ENCODE measurements at regions not wholly inside any gene's neighbourhood (a gene's known extent, or its start where the extent isn't known, plus 50 kb on each side); places are given as distances from the start of the nearest gene placed in this dataset.

- Histone ChIP-seq H2AK5ac (ENCODE audit: low read length, severe bottlenecking) (no peak overlapping the region), H3K27me3 (ENCODE audit: control insufficient read depth in 1 of 2, insufficient read depth in 1 of 2, low read length in 2 of 2) (no peaks in the 10 kb centered on the region), H3K4me1 (ENCODE audit: control insufficient read depth, insufficient read depth, low read depth, low read length) (no peaks in the 10 kb centered on the region), H2BK15ac (ENCODE audit: low read depth, poor library complexity, severe bottlenecking) (no peak overlapping the region), H3K9me3 (ENCODE audit: control insufficient read depth, low read length) (no peaks in the 10 kb centered on the region), H3K9ac (ENCODE audit: low read length) (no peak overlapping the region), H3K4ac (ENCODE audit: low read depth in 1 of 2, low read length in 2 of 2) (no peak overlapping the region), H3K27ac (ENCODE audit: low read length, poor library complexity, severe bottlenecking) (no peak overlapping the region), H3K23ac (ENCODE audit: low read length in 2 of 2) (no peak overlapping the region), H3K4me3 (ENCODE audit: insufficient read depth in 1 of 2, low read depth in 1 of 2, low read length in 2 of 2) (no peak overlapping the region), H2BK120ac (ENCODE audit: low read depth, low read length) (no peak overlapping the region), H4K91ac (ENCODE audit: low read length) (no peak overlapping the region), H3K14ac (ENCODE audit: low read length in 2 of 2) (no peak overlapping the region), H2BK12ac (ENCODE audit: low read length in 2 of 2) (no peak overlapping the region), H4K8ac (ENCODE audit: low read length) (no peak overlapping the region), H3K79me1 (replicated peaks; ENCODE audit: low read length, poor library complexity, severe bottlenecking) (no peaks in the 10 kb centered on the region), H3K4me2 (ENCODE audit: low read length, poor library complexity, severe bottlenecking) (no peak overlapping the region), H3K18ac (ENCODE audit: low read depth in 1 of 2, low read length in 2 of 2) (no peak overlapping the region), H3K36me3 (ENCODE audit: control insufficient read depth in 1 of 2, insufficient read depth in 2 of 2, low read depth in 1 of 2, low read length in 2 of 2) (no peaks in the 10 kb centered on the region), H2AFZ (ENCODE audit: low read depth, low read length) (no peak overlapping the region), H2BK5ac (ENCODE audit: low read depth, low read length, poor library complexity, severe bottlenecking) (no peak overlapping the region)
- WGBS, result 72% methylated on average over 2 of the region's 3 CpGs
- DNase-seq, result no peak
Observed at GRCh38 chr4:180625653-180626052, 1617.5 kb upstream of the TENM3 start.

- H2BK15ac ChIP-seq (ENCODE audit: low read depth, poor library complexity, severe bottlenecking), result no peak overlapping the region
- no peak overlapping the region for H3K4ac ChIP-seq (ENCODE audit: low read depth in 1 of 2, low read length in 2 of 2)
- H2AFZ ChIP-seq (ENCODE audit: low read depth, low read length), result no peak overlapping the region
- no peak overlapping the region for H3K27ac ChIP-seq (ENCODE audit: low read length, poor library complexity, severe bottlenecking)
- H3K14ac ChIP-seq (ENCODE audit: low read length in 2 of 2), result no peak overlapping the region
- H3K18ac ChIP-seq (ENCODE audit: low read depth in 1 of 2, low read length in 2 of 2), result no peak overlapping the region
- H2AK5ac ChIP-seq (ENCODE audit: low read length, severe bottlenecking), result no peak overlapping the region
- no peak overlapping the region for H4K8ac ChIP-seq (ENCODE audit: low read length)
- H3K9me3 ChIP-seq (ENCODE audit: control insufficient read depth, low read length), result no peaks in the 10 kb centered on the region
- no peak overlapping the region for H4K91ac ChIP-seq (ENCODE audit: low read length)
- no peaks in the 10 kb centered on the region for H3K79me1 ChIP-seq (replicated peaks; ENCODE audit: low read length, poor library complexity, severe bottlenecking)
- no peak overlapping the region for H3K9ac ChIP-seq (ENCODE audit: low read length)
- H2BK120ac ChIP-seq (ENCODE audit: low read depth, low read length), result no peak overlapping the region
- H3K23ac ChIP-seq (ENCODE audit: low read length in 2 of 2), result no peak overlapping the region
- DNase-seq, result no peak
- no peak overlapping the region for H3K4me2 ChIP-seq (ENCODE audit: low read length, poor library complexity, severe bottlenecking)
- no peak overlapping the region for H2BK5ac ChIP-seq (ENCODE audit: low read depth, low read length, poor library complexity, severe bottlenecking)
- H3K36me3 ChIP-seq (ENCODE audit: control insufficient read depth in 1 of 2, insufficient read depth in 2 of 2, low read depth in 1 of 2, low read length in 2 of 2), result no peaks in the 10 kb centered on the region
- no peak overlapping the region for H3K4me3 ChIP-seq (ENCODE audit: insufficient read depth in 1 of 2, low read depth in 1 of 2, low read length in 2 of 2)
- H2BK12ac ChIP-seq (ENCODE audit: low read length in 2 of 2), result no peak overlapping the region
- no peaks in the 10 kb centered on the region for H3K4me1 ChIP-seq (ENCODE audit: control insufficient read depth, insufficient read depth, low read depth, low read length)
- 100% methylated on average over 1 of the region's 3 CpGs for WGBS
- H3K27me3 ChIP-seq (ENCODE audit: control insufficient read depth in 1 of 2, insufficient read depth in 1 of 2, low read length in 2 of 2), result no peaks in the 10 kb centered on the region
Observed at GRCh38 chr4:180630012-180630665, 1613.1 kb upstream of the TENM3 start.

- Histone ChIP-seq H3K9me3 (ENCODE audit: control insufficient read depth, low read length) (no peaks in the 10 kb centered on the region), H3K23ac (ENCODE audit: low read length in 2 of 2) (no peak overlapping the region)
Observed at GRCh38 chr4:180634306-180634705, 1608.9 kb upstream of the TENM3 start.

GRCh38 chr4:180635281-180635680 lies 1607.9 kb upstream of the TENM3 start:
- H4K91ac ChIP-seq (ENCODE audit: low read length), result no peak overlapping the region

More at GRCh38 chr4:180634306-180634705, 1608.9 kb upstream of the TENM3 start:
- Histone ChIP-seq H3K4me2 (ENCODE audit: low read length, poor library complexity, severe bottlenecking) (no peak overlapping the region), H4K8ac (ENCODE audit: low read length) (no peak overlapping the region), H2BK15ac (ENCODE audit: low read depth, poor library complexity, severe bottlenecking) (no peak overlapping the region), H3K79me1 (replicated peaks; ENCODE audit: low read length, poor library complexity, severe bottlenecking) (no peaks in the 10 kb centered on the region), H3K36me3 (ENCODE audit: control insufficient read depth in 1 of 2, insufficient read depth in 2 of 2, low read depth in 1 of 2, low read length in 2 of 2) (no peaks in the 10 kb centered on the region), H2BK120ac (ENCODE audit: low read depth, low read length) (no peak overlapping the region), H3K9ac (ENCODE audit: low read length) (no peak overlapping the region), H3K27ac (ENCODE audit: low read length, poor library complexity, severe bottlenecking) (no peak overlapping the region), H3K14ac (ENCODE audit: low read length in 2 of 2) (no peak overlapping the region), H3K4ac (ENCODE audit: low read depth in 1 of 2, low read length in 2 of 2) (no peak overlapping the region), H3K27me3 (ENCODE audit: control insufficient read depth in 1 of 2, insufficient read depth in 1 of 2, low read length in 2 of 2) (no peaks in the 10 kb centered on the region), H3K4me1 (ENCODE audit: control insufficient read depth, insufficient read depth, low read depth, low read length) (no peaks in the 10 kb centered on the region), H2BK12ac (ENCODE audit: low read length in 2 of 2) (no peak overlapping the region), H2AFZ (ENCODE audit: low read depth, low read length) (no peak overlapping the region), H2BK5ac (ENCODE audit: low read depth, low read length, poor library complexity, severe bottlenecking) (no peak overlapping the region), H4K91ac (ENCODE audit: low read length) (no peak overlapping the region), H3K4me3 (ENCODE audit: insufficient read depth in 1 of 2, low read depth in 1 of 2, low read length in 2 of 2) (no peak overlapping the region), H2AK5ac (ENCODE audit: low read length, severe bottlenecking) (no peak overlapping the region), H3K18ac (ENCODE audit: low read depth in 1 of 2, low read length in 2 of 2) (no peak overlapping the region)
- WGBS, result 40% methylated on average over 1 of the region's 1 CpG
- no peak for DNase-seq

More at GRCh38 chr4:180635281-180635680, 1607.9 kb upstream of the TENM3 start:
- Histone ChIP-seq H2BK12ac (ENCODE audit: low read length in 2 of 2) (no peak overlapping the region), H3K36me3 (ENCODE audit: control insufficient read depth in 1 of 2, insufficient read depth in 2 of 2, low read depth in 1 of 2, low read length in 2 of 2) (no peaks in the 10 kb centered on the region), H3K9me3 (ENCODE audit: control insufficient read depth, low read length) (no peaks in the 10 kb centered on the region), H3K14ac (ENCODE audit: low read length in 2 of 2) (no peak overlapping the region), H2AK5ac (ENCODE audit: low read length, severe bottlenecking) (no peak overlapping the region), H2BK120ac (ENCODE audit: low read depth, low read length) (no peak overlapping the region), H2BK15ac (ENCODE audit: low read depth, poor library complexity, severe bottlenecking) (no peak overlapping the region), H3K27me3 (ENCODE audit: control insufficient read depth in 1 of 2, insufficient read depth in 1 of 2, low read length in 2 of 2) (no peaks in the 10 kb centered on the region), H4K8ac (ENCODE audit: low read length) (no peak overlapping the region), H3K4ac (ENCODE audit: low read depth in 1 of 2, low read length in 2 of 2) (no peak overlapping the region), H3K79me1 (replicated peaks; ENCODE audit: low read length, poor library complexity, severe bottlenecking) (no peaks in the 10 kb centered on the region), H3K23ac (ENCODE audit: low read length in 2 of 2) (no peak overlapping the region), H3K9ac (ENCODE audit: low read length) (no peak overlapping the region), H3K4me1 (ENCODE audit: control insufficient read depth, insufficient read depth, low read depth, low read length) (no peaks in the 10 kb centered on the region), H3K27ac (ENCODE audit: low read length, poor library complexity, severe bottlenecking) (no peak overlapping the region), H2BK5ac (ENCODE audit: low read depth, low read length, poor library complexity, severe bottlenecking) (no peak overlapping the region), H2AFZ (ENCODE audit: low read depth, low read length) (no peak overlapping the region), H3K18ac (ENCODE audit: low read depth in 1 of 2, low read length in 2 of 2) (no peak overlapping the region), H3K4me3 (ENCODE audit: insufficient read depth in 1 of 2, low read depth in 1 of 2, low read length in 2 of 2) (no peak overlapping the region), H3K4me2 (ENCODE audit: low read length, poor library complexity, severe bottlenecking) (no peak overlapping the region)
- DNase-seq, result no peak
- WGBS, result 72% methylated on average over 8 of the region's 8 CpGs

All from mesenchymal stem cell (in vitro differentiated cells and primary cell).